Femur (tissue), 1 donor: ENCODE measurements at regions not wholly inside any gene's neighbourhood (a gene's known extent, or its start where the extent isn't known, plus 50 kb on each side); places are given as distances from the start of the nearest gene placed in this dataset.
"Not testable (repeated sequence)": the region's sequence is repeated elsewhere in the genome, so short reads cannot be mapped to it uniquely, and the experiment has no call there.

Experiments
- DNase-seq: peaks from one replicate; pipeline ENCODE4 v3.0.0-alpha.2; 2017

DNA sequence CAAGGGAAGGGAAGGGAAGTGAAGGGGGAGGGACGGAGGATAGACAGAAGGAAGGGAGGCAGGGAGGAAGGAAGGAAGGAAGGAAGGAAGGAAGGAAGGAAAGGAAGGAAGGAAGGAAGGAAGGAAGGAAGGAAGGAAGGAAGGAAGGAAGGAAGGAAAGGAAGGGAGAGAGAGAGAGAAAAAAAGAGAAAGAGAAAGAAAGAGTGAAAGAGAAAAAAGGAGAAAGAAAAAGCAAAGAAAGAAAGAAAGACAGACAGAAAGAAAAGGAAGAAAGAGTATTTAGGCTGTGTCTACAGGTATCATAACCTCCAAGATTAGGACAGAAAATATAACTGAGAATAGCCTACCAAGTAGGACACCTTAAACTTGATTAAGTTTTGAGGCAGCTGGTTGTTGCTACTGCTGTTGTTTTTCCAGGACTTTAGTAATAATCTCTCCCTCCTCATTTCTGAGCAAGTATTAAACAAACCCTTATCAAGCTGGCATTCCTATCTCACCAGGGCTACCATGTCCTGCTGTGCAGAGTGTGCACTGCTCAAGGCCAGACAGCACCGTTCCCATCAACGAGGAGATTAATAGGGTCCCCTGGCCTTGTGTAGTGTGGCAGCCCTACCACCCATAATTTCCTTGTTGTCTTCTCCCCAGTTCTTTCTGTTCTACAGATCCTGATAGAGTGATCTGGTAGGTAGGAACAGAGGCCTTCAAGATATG lies 90.5 kb upstream of the FHL2 start:
- DNase-seq, result no peak

DNA sequence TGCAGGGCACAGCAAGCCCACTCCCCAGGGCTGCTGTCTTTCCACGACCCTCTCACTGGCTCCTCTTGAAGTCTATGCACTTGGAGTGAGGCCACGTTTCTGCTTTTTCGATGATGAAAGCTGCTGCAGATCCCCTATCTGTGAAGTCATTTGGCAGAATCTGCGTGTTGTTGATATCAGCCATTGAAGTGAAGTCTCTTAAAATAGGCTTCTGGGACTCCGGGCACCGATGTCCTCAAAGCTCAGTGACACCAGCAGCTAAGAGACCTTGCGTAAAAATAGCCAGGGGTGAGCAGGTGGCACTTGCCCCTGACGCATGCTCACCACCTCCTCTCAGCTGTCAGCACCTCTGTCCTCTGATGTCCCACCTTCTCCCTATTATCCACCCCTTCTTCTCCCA lies 89.4 kb upstream of the FHL2 start:
- no peak for DNase-seq

- no peak for DNase-seq
Observed at GRCh38 chr2:105487142-105488069, 88.6 kb upstream of the FHL2 start.

DNA sequence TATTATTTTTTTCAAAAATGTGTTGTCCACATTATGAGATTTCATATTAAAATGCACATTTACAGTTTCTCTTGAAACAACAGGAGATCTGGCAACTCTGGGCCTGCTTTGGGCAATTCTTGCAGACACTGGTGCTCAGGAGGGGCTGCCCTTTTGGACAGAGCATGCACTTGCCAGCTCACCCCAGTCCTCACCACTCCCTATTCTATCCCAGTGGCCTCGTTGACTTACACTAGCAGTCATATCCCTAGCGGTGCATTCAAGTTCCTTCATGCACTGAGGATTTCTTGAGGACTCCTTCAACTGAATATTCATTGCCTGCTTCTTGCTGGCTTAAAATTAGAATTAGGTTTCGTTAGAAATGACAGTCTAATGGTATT lies 87.9 kb upstream of the FHL2 start:
- no peak for DNase-seq

- no peak for DNase-seq
Observed at GRCh38 chr2:105478670-105479069, 79.8 kb upstream of the FHL2 start.

DNA sequence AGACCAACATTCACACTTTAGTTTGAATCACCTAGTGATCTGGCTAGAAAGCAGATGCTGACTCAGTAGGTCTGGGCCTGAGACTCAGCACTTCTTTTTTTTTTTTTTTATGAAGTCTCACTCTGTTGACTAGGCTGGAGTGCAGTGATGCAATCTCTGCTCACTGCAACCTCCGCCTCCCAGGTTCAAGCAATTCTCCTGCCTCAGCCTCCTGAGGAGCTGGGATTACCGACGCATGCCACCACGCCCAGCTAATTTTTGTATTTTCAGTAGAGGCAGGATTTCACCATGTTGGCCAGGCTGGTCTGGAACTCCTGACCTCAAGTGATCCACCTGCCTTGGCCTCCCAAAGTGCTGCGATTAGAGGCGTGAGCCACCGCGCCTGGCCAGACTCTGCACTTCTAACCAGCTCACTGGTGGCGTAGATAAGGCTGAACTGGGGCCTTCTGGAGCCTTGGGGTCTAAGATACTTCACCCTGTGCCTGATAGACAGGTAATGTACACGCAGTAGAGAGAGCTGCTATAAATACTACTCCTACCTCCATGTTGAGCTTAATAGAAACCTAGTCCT lies 78.3 kb upstream of the FHL2 start:
- not testable (repeated sequence) for DNase-seq

DNA sequence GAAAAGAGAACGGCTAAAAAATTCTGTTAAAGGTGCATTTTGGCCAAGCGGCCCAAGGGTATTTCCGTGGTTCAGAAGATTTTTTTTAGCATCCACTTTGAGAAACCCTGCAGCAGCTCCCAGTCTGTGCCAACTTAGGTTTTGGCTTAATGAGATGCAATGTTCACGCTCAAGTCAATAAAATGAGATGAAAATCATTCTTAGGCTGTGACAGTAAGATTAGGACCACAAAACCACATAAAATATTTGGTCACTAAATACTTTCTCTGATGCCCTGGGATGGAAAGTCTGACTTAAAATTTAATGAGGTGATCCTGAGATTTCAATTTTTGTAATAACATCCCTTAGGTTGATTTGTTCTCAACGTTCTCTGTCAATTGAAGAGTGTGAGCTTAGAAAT lies 74.2 kb upstream of the FHL2 start:
- no peak for DNase-seq

DNA sequence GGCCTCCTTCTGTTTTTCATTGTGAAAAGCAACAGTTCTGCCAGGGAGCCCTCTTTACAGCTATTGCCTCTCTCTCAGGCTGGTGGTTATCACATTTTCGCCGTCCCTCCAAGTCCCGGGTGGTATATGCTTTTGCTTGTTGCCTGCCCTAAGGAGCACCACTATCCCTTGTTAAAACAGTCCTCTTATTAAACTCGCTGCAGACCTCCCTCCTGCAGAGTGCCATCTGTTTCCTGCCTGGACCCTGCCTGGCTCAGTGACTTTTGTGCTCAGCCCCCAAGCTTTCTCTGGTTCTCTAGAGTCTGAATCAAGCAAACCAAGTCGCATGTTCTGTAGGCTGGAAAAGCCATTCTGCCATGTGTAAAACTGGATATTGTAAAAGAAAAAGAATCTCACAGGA lies 72.1 kb upstream of the FHL2 start:
- no peak for DNase-seq

- no peak for DNase-seq
Observed at GRCh38 chr2:105469781-105470180, 70.9 kb upstream of the FHL2 start.

- DNase-seq, result no peak
Observed at GRCh38 chr2:105468582-105469042, 69.8 kb upstream of the FHL2 start.

GRCh38 chr2:105464325-105464724 lies 65.5 kb upstream of the FHL2 start:
- DNase-seq, result no peak

GRCh38 chr2:105460048-105460732 lies 61.3 kb upstream of the FHL2 start:
- no peak for DNase-seq

DNA sequence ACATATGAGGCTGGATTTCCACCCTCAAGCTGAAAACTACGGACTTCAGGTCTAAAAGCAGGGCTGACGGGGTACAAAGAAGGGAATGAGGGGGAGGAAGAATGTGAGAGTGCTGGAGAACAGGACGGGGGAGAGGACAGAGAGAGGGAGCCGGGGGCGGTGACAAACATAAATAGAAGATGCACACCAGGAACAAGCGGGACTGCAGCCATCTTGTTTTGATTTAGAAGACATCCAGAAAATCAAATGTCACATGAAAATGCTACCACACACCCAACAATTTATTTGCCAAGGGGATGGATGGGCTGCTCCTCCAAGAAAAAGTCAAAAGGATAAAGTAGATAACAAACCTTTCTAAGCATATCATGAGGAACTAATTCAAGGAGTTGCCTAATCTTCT lies 59.2 kb upstream of the FHL2 start:
- DNase-seq, result no peak

GRCh38 chr2:105455488-105456003 lies 56.7 kb upstream of the FHL2 start:
- no peak for DNase-seq

DNA sequence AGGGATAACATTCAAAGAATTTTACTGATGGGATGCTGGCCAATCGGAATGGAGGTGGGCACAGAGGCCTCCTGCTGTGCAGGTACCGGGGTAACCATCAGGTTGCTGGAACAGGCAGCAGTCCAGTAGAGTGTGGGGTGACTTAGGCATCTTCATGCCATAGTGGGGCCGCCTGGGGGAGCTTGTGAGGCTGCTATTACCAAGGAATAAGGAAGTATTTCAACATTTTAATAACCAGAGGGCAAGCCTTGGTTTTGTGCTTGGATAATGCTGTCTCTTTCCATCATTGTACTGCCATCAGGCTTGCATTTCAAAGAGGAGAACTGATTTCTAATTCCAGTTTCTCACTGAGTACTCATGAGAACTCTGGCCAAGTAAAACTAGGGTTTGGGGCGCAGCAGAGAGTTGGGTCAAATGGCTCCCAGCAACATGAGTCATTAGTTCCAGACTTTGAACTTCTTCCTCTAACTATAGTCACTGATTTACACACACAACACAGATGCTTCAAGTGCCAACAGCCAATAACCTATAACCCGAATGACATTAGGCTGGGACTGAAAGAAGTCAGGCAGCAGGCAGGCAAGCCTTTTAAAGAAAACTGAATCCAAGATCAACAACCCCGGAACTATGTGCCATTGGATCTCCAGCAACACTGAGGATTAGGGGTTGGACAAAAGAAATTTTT lies 56.1 kb upstream of the FHL2 start:
- DNase-seq, result no peak

- no peak for DNase-seq
Observed at GRCh38 chr2:105451571-105452166, 52.8 kb upstream of the FHL2 start.

- DNase-seq, result peak; percentile 43
Observed at GRCh38 chr2:105450471-105450870, 51.6 kb upstream of the FHL2 start.

DNA sequence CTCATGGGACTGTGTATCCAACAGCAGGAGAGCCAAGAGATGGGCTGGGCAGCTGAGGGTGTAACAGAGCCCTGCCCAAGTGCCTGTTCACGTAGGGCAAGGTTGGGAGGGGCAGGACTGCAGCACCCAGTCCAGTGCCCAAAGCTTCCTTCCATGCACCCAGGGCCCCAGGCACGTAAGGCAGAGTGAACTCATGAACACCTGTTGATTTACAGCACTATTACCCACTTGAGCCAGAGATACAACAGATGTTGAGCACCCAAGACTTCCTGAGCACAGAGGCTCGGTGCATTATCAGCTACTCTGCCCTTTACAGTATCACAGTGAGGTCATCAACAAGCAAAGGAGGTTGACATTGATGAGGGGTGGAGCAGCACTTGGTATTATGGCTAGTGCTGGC lies 50.2 kb upstream of the FHL2 start:
- DNase-seq, result no peak
